SK-N-DZ (cell line): ENCODE measurements at regions not wholly inside any gene's neighbourhood (a gene's known extent, or its start where the extent isn't known, plus 50 kb on each side); places are given as distances from the start of the nearest gene placed in this dataset.
"Not testable (repeated sequence)": the region's sequence is repeated elsewhere in the genome, so short reads cannot be mapped to it uniquely, and the experiment has no call there.

Experiments used
- DNase-seq: peaks from one replicate; pipeline ENCODE4 v3.0.0-alpha.2; 2015; ENCODE audit warnings: low spot score

DNA sequence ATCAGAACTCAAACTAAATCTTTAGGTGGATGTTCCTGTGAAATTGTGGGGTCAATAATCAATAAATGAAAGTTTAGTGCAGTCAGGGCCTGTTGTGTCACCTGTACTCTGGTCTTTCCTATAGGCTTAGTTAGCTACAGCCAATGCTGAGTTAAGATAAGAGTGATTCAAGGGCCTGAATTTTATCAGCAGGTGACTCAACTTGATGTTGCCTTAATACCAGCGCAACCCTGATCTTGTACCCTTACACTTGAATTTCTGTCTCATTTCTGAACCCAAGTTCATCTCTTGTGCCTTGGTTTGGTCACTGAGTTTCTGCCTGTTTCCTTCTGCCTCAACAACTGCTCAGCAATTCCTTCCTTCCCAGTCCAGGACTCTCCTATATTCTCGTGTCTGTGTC is 157.0 kb upstream of the E2F7 start:
- no peak for DNase-seq

DNA sequence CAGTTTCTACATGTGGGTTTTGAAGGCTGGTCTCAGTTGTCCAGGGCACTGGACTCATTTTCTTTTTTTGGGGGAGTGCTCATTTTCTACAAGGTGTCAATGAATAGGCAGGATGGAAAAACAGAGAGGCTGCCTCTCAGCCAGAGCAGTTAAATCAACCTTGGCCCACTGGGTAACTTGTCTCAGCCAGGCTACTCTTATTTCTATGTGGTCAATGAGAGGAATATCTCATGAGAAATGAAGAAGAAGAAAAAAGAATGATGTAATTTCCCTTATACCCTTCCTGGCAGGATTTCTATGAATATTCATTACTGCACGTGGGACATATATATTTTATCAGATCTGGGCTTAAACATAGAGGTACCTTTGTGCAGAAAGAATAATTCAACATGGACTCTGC is 155.2 kb upstream of the E2F7 start:
- DNase-seq = no peak

DNA sequence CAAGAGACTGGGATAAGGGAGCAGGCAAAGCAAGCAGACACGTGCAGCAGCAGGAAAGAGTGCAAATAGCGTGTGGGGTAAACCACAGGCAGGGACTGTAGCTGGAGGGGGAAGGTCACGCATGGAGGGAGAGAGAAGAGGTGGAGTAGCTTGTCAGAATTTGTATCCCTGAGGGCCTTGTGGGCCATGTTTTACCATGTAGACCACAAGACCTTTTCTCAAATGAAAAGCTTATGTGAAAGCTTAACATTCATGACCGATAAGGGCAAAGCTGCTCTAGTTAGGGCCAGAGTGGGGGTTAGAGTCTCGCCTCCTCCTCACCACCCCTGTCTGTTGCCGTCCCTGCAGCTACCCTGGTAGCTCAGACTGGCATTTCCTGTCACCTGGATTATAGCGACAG is 152.9 kb upstream of the E2F7 start:
- no peak for DNase-seq

DNA sequence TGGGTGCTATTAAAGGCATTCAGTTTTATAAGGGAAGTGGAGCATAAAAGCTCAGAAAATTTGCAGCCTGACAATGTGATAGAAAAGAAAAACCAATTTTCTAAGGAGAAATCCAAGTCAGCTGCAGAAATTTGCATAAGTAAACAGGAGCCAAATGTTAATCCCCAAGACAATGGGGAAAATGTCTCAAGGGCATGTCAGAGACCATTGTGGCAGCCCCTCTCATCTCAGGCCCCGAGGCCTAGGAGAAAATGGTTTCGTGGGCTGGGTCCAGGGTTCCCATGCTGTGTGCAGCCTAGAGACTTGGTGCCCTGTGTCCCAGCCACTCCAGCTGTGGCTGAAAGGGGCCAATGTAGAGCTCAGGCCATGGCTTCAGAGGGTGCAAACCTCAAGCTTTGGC is 150.8 kb upstream of the E2F7 start:
- not testable (repeated sequence) for DNase-seq

DNA sequence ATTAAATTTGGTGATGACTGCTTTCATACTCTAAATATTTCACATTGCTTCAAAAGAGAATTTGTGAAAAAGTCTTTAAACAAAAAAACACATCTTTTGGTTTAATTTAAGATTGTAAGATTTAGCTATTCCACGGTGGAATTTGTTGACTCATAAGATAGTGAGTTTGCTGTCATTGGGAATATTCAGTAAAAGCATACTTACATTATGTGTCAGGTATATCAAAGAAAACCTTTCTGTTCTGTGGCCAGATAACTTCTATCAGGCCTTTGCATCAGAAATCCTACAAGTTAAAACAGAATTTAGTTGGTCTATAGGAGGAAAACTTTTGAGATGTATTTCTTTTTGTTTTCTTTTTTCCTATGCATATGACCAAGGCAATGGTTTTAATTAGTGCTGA is 148.8 kb upstream of the E2F7 start:
- no peak for DNase-seq

DNA sequence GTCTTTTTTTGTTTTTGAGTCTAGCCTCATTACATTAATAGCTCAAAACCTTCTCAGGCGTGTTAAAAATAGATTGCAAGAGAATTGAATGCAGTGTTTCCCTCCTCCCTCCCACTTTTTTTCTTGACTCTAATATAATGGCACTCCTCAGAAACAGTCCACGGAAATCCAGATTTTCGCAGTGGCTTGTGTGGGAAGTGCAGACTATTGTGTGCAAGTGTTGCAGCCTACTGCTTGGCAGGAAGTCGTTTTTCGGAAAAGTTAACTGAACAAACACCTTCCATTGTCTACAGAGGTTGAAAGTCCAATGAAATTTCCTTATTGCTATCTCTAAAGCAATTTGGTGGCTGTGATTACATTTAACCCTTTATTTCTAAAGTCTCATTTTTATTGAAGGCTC is 147.9 kb upstream of the E2F7 start:
- DNase-seq = no peak

DNA sequence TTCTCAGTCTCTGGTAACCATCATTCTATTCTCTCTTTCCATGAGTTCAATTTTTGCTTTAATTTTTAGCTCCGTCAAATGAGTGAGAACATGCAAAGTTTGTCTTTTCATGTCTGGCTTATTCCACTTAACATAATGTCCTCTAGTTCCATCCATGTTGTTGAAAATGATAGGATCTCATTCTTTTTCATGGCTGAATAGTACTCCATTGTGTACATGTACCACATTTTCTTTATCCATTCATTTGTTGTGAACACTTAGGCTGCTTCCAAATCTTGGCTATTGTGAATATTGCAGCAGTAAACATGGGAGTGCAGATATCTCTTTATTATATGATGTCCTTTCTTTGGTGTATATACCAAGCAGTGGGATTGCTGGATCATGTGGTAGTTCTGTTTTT is 145.4 kb upstream of the E2F7 start:
- DNase-seq = no peak

DNA sequence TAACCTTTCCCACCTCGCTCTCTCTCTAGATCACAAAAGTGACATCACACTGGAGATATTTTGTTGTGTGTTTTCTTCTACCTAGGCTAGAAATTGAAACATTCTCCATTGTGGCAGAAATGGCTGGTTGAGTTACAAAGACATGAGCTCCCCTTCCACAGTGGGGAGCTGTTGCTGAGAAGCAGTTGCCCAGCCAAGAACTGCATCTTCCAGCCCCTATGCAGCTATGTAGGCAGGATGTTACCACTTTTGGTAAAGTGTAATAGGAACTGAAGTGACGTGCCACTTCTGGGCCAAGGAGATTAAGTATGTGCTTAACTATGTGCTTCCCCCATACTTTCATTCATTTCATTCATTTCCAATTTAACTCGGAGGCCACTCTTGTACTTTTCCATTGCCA is 138.7 kb upstream of the E2F7 start:
- DNase-seq = no peak

DNA sequence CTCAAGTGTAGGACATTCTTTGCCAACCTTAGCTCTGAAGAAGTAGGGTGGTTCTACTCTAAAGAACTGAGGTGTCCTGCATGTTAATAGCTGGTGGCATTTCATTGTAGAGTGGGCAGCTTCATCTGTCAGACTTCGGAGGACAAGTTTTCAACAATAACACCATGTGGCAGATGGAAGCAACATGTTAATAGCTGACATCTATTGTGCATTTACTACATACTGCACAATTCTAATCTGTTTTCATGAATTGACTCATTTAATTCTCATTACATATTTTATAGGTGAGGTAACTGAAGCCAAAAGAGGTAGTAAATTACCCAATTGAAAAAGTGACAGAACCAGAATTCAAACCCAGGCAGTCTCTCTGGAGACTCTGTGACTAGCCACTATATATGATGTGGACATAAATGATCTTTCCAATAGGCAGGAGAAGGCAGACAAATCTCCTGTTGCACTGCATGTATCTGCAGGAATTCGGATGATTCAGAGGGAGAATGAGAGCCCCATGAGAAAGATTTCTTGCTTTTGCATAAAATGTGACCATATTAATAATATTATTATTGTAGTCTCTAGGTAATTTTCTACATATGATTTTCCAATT is 137.2 kb upstream of the E2F7 start:
- DNase-seq = no peak

DNA sequence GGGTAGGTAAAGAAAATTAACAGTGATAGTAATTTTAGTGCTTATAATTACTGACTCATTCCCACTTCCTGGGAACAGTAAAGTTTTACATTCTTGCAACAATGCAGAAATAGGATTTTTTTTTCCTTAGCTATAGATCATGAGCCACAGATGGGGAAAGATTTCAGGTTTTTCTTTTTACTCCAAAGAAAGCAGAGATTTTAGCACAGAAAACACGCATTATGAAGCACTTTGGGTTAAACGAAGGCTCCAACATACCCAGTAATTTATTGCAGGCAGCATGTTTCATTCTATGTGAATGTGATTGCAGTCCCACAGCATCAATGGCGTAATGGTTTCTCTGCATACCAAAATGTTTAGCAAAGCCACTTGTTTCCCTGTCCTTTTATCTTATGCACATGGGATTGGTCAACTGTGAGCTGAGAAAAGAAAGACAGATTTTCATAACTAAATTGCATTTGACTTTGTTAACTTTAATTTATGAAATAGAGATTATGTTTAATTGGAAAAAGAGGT is 124.6 kb upstream of the E2F7 start:
- DNase-seq = no peak

DNA sequence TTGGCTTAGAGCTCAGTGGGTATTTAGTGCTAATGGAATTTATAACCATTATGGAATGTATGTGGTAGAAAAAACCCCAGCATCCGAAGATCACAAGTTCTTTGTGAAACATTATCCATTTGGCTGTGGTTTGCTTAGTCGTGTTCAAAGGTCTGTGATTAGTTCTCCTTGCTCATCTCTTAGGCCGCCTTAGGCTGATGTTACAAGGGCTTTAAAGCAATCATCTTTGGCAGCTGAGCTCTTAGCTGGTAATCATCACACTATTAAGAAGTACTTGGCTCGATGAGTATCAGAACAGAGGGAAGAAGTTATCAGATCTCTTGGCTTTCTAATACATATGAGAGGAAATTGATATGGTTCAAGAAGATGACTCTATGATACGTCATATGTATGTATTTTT is 124.1 kb upstream of the E2F7 start:
- no peak for DNase-seq

DNA sequence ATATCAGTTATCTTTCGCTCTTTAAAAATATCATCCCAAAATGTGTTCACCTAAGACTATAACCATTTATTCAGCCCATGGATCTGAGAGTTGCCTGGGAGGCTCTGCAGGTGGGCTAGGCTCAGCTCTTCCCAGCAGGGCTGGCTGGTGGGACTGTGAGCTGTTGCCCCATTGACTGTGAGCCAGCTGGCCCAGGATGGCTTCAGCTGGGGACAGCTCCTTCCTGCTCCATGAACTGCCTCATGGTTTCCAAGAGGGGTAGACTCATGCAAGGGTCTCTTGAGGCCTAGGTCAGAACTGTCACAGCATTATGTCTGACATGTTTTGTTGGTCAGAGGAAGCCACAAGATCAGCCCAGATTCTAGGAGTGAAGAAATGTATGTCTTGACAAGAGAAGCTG is 114.1 kb upstream of the E2F7 start:
- no peak for DNase-seq

DNA sequence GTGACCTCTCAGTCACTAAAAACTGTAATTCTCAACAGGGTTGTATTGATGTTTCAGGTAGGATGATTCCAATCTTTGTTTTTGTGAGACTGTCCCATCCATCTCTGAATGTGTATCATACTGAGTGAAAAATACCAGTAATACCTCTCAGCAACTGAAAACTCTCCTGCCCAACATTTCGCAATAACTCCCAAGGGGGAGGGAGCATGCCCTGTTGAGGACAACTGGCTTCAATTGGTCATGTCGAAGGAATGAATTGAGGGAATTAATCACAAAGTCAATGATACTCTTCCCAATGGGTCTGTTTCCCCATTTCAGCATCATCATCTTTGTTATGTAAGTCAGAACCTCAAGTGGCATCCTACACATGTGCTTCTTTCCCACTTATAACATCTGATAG is 102.4 kb upstream of the E2F7 start:
- DNase-seq = no peak

DNA sequence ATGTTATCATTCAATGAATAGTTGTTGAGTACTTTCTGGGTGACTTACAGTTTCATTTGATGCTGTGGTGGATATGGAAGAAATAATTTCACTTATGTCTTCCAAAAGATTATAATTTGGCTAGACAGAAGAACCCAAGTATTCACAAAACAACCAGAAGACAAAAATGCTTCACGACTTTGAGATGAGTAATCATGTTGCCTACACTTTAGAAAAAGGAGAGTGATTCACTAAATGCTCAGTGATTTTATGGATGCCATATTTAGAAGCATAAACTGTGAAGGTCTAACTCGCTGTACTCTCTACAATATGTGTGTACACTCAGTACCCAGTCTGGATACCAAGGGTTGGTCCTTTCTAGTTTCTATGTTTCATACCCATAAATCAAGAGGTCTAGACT is 101.3 kb upstream of the E2F7 start:
- no peak for DNase-seq

DNA sequence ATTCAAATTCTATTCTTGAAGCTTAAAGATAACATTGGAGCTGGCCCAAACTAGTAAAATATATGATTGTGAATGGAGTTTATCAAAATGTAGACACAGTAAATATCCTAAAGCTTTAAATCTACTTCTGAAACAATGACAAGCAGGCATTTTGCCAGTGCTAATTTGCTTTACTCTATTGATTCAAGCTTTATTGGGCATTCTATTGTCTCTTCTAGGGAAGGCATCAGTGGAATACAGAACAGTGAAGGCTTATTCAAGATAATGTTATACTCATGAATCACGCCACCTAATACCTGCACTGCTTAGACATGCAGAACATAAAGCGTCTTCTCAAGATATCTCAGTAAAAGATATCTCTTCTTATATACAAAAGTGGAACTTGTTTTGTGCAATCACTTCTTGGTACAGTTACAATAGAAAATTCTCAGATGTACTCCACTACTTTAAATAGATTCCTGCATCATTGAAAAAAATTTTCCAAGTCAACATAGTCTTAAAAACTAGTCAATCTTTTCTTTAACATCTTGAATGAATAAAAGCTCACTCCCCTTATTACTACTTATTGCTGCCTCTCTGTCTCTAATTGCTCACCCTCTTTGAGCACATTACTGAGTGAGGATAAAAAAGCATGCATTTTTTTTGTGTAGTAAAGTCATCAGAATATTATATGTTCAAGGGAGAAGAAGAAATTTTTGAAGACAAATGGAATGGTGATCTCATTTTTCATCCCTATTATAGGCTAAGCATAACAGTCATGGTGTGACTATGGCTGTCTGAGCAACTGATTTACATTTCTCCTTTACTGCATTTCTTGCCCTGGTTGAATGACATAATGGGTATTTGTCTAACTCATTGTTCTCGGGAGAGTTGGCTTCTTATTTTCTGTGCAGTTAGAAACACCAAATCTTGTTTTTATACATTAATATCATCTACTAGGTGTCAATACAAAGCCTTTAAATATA is 98.0 kb upstream of the E2F7 start:
- DNase-seq = no peak

DNA sequence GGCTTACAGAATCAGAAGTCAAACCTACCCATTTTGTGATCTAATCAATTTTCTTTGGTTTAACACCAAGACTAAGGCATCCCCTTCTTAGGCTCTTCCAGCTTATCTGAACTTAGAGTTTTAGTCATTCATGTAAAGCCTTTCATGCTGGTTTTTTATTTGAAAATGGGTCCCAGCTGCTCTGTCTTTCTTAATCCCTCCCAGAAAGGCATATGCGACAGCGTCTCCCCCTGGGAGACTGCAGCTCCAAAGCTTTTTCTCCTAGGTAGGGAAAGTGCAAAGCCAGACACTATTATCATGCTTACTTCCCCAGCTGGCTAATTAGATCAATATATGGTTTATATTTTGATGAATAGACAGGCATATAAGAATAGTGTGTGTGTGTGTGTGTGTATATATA is 96.6 kb upstream of the E2F7 start:
- no peak for DNase-seq

DNA sequence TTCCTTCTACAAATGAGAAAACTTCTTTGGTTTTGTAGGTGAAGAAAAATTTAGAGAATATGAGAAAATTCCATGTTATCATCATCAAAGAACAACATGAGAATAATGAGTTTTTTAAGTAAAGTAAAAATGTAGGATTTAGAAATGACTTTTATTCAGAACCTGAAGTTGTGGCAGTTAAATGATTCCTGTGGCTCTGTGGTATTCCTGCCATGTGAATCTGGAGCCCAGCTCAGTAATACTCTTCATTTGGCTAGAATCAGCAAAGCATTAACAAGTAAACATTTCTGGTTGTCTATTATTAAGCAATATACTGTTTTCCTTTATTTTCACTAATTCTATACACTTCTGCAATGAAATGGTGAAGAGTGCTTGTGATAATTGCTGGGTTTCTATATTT is 95.6 kb upstream of the E2F7 start:
- DNase-seq = no peak

DNA sequence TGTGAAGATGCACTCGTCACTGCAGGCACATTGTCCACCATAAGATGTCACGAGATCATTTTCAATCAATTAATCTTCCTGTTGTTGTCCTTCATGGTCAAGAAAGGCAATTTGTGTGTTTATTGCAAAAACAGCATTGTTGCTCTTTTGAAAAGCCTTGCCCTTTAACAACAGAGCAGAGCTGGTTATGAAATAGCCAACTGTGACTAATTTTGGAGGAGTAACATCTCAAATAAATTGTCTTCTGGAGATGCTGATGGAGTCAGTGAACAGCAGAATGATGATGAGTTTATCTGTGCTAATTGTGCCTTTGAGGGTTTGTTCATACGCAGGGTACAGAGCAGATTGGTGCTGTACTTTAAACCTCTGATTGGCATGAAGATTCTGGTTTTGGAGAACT is 88.3 kb upstream of the E2F7 start:
- DNase-seq = no peak

DNA sequence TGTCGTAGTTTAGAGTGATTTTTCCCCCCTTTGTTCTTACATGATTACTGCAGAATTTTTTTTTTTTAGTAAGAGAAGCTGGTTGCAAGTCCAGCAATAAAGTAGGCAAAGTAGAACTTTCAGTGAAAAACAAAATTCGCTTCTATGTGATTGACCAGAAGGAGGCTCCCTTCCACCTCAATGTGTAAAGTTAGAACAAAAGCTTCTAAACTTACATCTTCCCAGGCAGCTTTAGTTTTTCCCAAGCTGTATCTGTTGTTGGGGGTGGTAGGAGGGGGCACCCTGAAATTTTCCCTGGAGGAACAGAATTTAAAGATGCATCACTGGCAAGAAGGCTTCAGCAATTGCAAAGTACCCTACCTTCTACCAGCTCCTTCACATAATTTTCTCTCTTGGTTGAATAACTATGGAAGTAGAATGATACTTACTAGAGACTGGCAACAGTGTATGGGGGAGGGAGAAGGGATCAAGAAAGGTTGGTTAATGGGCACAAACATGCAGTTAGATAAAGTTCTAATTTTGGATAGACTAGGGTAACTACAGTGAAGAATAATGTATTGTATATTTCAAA is 87.3 kb upstream of the E2F7 start:
- DNase-seq = no peak

DNA sequence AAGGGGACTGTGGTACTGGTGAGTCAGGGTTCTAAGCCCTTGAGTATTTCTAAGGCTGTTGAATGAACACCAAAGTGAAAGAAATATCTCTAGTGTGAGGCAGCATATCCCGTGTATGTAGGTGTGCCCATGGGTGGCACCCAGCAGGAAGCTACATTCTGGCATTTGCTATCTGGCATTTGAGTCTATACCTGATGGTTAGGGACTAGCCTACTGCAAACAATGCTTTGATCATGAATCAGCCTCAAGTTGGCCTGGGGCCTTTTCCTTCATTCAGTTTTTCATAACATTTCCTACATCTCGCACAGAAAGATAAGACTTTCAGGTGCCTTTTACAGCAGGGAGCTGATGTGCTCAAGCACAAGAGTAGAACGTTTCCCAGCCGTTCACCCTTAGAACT is 85.7 kb upstream of the E2F7 start:
- no peak for DNase-seq

DNA sequence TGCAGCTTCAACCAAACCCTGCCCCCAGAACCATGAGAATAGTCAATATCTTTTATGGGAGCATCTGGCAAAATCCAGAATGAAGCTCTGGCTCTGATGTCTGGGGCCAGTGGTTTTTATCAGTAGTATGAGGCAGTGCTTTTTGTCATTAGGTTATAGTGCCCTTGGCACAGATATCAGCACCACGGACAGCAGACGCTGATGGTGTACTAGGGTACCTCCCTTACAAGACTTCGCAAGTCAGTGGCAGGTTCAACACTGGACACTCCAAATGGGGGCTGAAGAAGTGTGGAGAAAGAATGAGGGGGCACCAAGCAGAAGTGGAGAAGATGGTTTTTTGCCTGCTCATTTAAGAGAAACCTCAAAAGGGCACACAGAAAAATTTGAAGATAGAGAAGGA is 68.2 kb upstream of the E2F7 start:
- DNase-seq = no peak

DNA sequence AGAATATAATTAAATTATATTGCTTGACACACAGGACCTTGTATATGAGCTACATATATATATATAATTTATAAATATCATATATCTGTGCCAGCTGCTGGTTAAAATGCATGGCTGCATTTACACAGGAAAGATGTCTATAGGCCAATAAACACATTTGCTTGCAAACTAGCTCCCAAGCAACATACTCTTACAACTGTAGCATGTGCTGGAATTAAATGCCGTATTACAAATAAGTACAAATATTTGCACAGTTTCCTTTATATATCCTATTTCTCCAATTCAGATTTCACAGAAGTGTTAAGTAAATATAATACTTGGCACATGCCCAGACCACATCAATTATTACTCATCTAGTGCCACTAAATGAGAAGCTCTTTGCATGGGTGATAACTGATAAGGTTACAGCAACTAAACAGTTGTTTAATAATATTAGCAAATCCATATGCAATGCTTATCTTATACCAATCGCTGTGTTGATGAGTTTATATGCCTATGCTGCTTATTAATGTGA is 66.7 kb upstream of the E2F7 start:
- DNase-seq = no peak

DNA sequence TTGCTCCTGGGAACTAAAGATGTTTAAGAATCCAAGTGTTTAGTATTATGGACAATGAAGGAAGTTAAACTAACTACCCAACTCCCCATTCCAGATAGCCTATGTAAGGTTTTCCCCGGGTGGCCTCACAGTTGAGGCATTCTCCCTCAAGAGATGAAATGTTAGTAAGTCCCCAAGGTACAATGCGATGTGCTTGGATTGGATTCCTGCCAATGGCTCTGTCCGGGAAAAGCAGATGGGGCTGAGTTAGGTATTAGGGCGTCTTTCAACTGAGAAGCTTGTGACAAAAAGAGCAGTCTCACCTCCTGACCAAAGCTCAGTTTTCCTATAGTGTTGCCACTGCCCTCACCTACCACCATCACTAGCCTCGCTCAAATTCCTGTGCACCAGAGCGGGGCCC is 64.8 kb upstream of the E2F7 start:
- DNase-seq = no peak
